GM20431 (cell line): ENCODE measurements at regions not wholly inside any gene's neighbourhood (a gene's known extent, or its start where the extent isn't known, plus 50 kb on each side); places are given as distances from the start of the nearest gene placed in this dataset.
"Not testable (repeated sequence)": the region's sequence is repeated elsewhere in the genome, so short reads cannot be mapped to it uniquely, and the experiment has no call there.

Source experiments
- in situ Hi-C: fragments of 300-500 bp; cut with MseI, MboI; formaldehyde crosslinking; loops from one replicate; pipeline ENCODE4 v1.15.0; 2020; ENCODE audit warnings: low sequenced_read_pairs; ENCODE audit not compliant: unreplicated experiment

DNA sequence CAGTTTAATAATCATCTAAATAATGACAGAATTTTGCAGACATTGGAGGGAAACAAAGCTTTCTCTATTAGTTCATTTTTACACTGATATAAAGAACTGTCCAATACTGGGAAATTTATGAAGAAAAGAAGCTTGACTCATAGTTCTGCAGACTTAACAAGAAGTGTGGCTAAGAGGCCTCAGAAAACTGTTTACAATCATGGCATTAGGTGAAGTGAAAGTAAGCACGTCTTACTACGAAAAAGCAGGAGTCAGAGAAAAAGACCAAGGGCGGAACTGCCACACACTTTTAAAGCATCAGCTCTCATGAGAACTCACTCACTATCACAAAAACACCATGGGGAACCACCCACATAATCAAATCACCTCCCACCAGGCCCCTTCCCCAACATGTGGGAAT lies 804.4 kb downstream of the FLRT2 start:
- in situ Hi-C loops: no loop called here

DNA sequence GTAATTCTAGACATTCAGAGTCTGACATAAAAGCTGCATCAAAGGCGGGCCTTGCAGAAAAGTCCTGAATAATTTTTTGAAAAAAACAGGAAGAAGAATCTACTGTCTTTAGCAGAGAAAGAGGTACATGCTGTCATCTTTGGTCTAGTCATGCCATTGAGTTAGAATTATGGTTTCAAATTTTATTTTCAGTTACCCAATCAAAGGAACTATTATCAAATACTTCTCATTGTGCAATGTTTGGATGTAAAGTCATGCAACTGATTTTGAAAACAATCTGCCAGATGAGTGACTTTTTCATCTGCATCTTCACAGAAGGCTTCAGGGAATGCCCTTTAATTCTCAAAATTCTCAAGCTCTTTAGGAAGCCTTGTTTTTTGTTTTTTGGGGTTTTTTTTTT lies 803.5 kb downstream of the FLRT2 start:
- in situ Hi-C loops: no loop called here

DNA sequence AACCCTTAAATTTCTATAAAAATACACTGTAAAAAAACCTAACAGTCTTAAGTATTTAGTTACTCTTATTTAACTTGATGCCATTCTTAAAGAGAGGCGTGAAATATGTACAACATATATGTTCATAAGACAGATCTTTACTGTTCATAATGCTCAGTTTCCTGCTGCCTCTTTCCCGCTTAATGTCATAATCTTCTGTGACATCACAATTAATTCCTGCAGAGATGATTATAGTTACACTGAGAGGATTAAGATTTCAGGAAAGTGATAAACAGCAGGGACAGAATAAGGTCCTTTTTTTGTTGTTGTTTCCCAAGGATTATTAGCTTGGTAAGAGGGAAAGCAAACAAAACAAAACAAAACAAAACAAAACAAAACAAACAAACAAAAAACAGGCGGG lies 801.4 kb downstream of the FLRT2 start:
- in situ Hi-C loops: no loop called here

DNA sequence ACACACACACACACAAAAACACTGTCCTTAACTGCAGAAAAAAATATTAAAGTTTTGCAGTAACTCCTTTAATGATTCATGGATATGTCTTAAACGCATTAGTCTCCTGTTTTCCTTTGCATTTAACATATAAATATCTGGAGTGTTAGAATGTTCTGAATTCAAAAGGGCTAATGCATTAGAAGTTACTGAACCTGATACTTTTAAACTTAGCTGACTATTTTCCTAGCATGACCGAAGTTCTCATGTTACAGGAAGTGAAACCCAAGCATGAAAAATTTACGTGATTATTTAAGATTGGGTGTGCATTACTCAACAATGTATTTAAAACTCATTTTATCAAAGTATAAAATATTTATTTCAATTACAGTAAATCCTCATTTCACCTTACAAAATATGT lies 791.2 kb downstream of the FLRT2 start:
- in situ Hi-C loops: no loop called here

DNA sequence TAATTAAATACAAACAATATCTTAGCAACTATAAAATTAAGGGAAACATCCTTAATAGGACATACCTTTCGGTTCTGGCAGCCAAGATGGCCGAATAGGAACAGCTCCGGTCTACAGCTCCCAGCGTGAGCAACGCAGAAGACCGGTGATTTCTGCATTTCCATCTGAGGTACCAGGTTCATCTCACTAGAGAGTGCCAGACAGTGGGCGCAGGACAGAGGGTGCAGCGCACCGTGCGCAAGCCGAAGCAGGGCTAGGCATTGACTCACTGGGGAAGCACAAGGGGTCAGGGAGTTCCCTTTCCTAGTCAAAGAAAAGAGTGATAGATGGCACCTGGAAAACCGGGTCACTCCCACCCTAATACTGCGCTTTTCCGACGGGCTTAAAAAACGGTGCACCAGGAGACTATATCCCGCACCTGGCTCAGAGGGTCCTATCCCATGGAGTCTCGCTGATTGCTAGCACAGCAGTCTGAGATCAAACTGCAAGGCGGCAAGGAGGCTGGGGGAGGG lies 782.3 kb downstream of the FLRT2 start:
- in situ Hi-C loops: not testable (repeated sequence)

DNA sequence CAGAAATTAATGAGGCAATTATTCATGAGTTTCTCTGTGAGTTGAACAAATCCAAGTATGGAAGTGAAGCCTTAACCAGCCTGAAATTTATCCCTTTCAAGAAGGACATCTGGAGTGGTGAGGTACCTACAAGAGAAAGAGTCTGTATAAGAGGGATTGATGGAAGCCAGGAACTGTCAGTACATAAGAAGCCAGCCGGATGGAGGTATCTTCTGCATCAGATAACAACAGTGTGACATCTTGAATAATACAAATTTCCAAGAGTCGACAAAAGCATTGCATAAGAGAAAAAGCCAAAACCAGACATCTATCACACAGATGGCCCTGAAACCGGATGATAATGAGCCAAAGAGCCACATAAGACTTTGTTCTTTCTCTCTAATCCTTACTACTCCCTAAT lies 781.2 kb downstream of the FLRT2 start:
- in situ Hi-C loops: no loop called here

DNA sequence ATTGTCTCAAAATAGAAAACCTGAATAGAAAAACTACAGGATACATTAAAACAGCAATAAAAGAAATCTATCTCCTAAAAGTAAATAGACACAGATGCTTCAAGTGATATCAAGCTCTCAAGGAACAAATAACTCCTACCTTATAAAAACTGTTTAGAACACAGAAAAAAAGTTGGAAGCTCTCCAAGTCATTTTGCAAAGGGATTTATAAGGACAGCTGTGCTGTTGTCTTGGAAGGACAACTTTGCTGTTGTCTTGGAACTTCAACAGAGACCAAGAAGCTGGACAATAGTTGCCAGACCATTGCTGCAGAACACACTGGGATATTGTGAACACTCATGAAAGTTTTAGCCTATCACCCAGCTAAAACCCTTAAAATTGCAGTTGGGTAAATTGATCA lies 780.7 kb downstream of the FLRT2 start:
- in situ Hi-C loops: no loop called here

DNA sequence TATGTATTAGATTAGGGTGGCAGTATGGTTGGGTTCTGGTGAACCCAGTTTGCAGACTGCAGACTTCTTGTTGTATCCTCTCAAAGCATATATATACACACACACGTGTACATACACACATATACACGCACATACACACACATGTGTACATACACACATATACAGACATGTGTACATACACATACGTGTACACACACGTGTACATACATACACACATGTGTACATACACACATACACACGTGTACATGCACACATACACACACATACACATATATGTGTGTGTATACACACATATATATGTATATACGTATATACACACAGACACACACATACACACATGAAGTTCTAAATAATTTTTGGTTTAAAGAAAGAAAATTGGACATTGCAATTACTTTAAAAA lies 780.2 kb downstream of the FLRT2 start:
- in situ Hi-C loops: no loop called here

DNA sequence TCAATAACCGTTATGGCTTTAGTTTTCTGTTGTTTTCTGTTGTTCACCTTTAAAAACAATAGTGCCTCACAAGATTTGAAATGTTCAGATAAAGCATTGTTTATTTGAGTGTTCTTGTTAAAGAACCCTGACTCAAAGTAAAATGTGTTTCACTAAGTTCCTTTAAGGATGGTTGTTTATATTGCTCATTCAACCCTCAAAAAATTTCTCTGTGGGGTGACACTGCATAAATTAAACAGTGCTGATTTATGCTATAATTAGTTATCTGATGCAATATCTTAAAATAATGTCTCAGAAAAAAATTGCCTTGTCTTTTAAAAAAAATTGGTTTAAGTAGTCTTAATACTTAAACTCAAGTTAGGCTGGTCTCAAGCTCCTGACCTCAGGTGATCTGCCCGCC lies 775.1 kb downstream of the FLRT2 start:
- in situ Hi-C loops: no loop called here

DNA sequence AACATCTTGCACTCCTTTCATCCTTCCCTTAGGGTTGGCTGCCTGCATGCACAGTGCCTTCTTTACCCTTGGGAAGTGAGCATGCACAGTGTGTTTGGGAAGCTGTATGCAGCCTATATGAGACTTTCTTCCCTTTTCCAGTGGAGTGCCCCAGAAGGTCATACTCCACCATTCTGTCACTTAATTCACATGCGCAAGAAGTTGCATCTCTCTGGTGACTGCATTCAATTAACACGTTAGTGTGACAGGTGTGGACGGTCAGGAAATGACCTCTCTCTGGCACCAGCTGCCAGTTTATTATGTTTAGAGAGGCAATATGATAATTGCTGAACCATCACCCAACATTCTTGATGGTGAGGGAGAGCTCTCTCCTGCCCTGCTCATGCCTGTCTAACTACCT lies 770.0 kb downstream of the FLRT2 start:
- in situ Hi-C loops: no loop called here

DNA sequence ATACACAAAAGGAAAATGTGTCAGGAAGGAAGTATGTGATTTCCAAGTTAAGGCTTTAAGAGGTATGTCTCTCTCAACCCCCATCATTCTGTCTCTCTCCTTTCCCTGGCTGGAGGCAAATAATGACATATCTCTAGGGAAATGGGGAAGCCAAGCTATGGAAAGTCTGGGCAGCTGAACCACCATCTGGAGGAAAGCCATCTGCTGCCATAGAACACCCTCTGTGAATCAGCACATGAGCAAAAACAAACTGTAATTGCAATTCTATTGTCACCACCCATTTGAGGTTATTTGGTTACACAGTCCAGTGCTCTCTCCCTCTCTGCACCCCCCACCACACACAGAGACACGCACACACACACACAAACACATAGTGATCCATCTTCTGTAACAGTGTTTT lies 766.2 kb downstream of the FLRT2 start:
- in situ Hi-C loops: no loop called here

DNA sequence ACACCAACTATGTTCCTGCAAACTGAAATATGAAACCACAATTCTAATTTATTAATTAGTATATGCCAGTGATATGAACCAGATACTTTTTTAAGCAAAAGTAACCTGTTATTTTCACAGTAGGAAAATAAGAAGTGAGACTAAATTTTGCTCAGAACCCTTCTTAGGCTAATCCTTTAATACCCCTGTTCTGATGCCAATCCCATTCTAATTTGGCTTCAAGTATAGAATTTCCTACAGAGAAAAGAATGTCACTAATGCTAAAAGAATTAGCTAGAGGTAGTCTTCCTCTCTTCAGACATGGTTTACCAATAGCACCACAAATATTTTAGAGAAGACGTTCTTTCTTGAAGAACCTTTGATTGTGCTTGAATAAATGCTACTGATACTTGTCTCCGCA lies 758.4 kb downstream of the FLRT2 start:
- in situ Hi-C loops: no loop called here

DNA sequence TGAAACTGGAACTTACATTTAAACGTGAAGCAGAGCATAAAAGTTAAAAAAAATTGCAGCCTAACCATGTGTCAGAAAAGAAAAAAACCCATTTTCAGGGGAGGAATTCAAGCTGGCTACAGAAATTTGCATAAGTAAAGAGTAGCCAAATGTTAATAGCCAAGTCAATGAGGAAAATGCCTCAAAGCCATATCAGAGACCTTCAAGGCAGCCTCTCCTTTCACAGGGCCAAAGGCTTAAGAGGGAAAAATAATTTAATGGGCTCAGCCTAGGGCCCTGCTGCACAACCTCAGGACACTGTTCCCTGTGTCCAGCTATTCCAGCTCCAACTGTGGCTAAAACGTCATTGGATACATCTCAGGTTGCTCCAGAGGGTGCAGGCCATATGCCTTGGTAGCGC lies 749.5 kb downstream of the FLRT2 start:
- in situ Hi-C loops: no loop called here

DNA sequence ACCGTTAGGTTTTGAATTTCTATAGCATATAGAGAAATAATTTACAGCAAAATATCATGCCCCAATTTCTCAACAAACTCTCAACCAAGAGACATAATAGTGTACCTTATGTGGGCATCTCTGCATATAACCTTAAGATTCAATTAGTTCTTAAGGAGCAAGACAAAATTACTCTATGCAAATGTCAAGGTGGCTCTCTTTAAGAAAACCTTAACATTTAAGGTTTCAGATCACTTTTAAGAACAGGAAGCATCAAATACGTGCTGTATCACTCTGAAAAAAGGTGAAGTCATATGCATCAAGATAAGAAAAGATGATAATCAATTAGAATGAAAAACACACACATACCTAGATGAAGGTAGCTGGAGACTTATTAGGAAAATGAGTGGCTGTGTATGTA lies 728.0 kb downstream of the FLRT2 start:
- in situ Hi-C loops: no loop called here

DNA sequence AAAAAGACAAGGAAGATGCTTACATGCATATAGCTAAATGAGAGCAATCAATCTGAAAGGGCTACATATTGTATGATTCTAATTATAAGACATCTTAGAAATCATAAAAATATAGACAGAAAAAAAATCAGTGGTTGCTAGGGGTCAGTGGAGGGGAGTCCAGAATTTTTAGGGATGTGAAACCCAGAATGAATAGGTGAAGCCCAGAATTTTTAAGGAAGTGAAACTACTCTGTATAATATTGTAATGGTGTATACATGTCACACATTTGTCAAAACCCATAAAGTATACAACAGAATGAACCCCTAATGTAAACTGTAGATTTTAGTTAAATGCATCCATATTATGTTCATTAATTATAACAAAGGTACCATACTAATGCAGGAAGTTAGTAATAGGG lies 713.2 kb downstream of the FLRT2 start:
- in situ Hi-C loops: no loop called here

DNA sequence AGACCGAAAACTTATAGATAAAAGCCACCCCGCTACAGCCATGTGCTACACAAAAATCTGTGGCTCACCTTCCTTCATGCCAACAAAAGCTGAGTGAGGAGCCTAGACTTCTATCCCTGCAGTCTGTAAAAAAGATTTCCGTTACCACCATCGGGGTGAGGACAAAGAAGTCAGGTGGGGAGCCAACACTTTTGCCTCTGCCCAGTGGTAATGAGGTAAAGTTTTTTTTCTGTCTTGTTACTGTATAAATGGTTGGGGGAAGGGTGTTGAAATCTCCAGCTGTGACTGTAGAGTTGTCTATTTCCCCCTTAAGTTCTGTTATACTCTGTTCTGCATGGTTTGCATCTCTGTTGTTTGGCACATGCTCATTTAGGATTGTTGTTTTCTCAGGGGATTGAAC lies 707.8 kb downstream of the FLRT2 start:
- in situ Hi-C loops: no loop called here

DNA sequence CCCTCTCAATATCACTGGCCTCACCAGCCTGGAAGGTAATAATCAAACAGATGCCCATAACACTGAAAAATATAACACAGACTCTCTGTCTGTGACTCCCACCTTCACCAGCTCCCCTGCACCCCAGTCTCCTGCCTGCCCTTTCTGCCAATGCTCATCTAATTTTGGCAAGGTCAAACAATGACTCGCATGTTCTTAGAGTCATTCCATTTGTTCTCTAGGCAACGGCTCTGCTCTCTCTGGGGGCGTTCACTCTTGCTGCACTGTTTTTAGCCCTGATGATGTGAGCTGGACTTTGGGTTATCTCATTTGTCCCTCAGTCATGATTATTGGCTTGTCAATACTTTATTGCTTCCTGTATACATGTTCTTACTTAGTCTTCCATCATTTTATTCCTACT lies 691.8 kb downstream of the FLRT2 start:
- in situ Hi-C loops: no loop called here

DNA sequence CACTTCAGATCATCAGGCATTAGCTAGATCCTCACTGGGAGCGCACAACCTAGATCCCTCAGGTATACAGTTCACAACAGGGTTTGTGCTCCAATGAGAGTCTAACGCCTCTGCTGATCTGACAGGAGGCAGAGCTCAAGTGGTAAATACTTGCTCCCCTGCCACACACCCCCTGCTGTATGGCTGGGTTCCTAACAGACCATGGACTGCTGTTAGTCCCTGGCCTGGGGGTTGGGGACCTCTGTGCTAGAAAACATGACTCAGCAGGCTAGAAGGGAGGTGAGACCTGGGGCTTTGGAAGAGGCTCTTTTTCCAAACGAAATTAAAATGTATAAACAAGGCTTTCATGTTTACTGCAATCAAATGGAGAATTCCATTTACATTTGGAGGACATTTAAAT lies 691.1 kb downstream of the FLRT2 start:
- in situ Hi-C loops: no loop called here

DNA sequence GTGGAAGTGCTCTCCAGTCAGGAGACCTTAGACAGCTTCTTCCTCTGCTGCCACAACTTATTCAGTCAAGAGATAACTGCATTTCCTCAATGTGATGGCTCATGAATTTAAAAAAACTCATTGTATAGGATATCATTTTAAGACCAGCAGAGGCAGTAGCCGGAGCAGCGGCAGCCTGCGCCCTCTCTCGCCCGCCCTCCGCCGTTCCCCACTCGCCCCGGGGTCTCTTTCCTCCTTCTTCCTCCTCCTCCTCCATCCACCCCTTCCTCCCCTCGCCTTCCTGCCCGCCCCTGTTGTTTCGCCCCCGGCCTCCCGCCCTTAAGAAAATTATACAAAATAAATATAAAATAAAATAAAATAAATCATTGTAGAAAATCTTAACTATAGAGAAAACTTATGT lies 687.6 kb downstream of the FLRT2 start:
- in situ Hi-C loops: no loop called here

DNA sequence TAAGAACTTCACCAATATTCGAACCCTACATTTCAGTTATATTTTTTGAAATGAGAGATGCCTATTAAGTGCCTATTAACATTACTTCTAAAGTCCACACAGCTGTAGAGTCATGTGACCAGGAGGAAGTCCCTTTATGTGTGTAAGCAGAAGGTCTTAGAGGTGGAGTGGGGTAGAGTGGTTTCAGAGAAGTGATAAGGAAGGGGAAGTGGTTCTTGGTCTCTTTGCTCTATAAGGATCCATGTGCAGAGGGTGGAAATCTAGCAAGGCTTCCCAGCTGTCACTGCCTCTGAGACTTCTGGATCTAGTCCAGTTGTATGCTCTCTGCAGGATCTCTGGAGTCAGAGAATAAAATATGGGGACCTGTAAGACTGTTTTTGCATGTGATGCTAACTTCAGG lies 673.9 kb downstream of the FLRT2 start:
- in situ Hi-C loops: no loop called here

DNA sequence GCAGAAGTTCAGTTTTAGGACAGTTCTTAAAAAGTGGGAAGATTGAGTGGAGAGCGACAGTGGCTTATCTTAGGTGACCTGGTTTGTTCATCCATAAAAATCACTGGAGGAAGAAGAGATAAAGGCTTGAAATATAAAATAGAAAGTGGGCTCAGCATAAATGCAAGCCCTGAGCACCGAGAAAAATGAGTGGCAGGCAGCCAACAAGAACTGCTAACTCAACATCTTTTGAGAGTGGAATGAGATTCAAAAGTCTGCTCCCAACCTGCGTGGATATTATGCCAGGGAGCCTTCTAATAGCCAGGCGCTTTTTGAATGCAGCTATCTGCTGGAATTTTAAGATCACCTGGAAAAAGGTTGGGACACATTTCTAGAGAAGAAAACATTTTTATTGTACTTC lies 666.5 kb downstream of the FLRT2 start:
- in situ Hi-C loops: no loop called here

DNA sequence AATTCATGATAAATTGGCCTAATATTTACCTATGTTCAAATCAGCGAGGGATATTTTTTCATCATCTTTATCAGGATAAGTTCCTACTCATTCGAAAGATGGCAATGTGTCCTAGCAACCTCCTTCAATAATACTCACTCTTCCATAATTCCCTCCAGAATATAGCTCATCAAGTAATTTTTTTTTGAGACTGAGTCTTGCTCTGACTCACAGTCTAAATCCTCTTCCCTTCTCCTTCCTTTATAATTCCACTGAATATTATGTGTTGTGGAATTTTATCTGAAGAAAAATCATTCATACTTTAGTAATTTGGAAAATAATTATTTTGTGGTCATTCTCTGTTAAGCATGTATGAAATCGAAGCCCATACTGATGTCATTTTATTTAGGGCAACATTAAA lies 663.8 kb downstream of the FLRT2 start:
- in situ Hi-C loops: no loop called here

DNA sequence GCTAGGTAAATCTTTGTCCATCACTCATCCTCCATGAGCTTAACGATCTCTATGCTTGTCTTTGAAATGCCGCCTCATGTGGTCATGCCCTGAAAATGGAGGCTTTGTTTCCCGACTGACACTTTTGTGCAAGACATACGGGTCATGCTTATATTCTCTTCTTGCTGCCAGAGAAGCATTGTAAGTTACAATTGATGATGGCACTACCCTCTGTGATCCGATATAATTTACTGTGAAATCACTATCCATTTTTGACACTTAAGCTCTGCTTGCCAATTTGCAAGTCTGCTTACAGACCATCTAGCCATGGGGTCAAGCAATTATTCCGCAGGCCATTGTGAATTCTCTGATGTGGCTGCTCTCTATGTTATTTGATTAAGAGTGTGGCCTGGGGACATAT lies 650.0 kb downstream of the FLRT2 start:
- in situ Hi-C loops: no loop called here
